Natural killer cell (primary cell): ENCODE measurements at regions not wholly inside any gene's neighbourhood (a gene's known extent, or its start where the extent isn't known, plus 50 kb on each side); places are given as distances from the start of the nearest gene placed in this dataset.

Experiments
- ATAC-seq, 3 donors: fragments of 150-1000 bp in 2 of 3; fragments of 200-7000 bp in 1 of 3; cut with Tn5 transposase; 1 replicate in 1 of 3; 2 replicates in 2 of 3; pipeline ENCODE4 v1.10.0; 2021; ENCODE audit warnings: mild to moderate bottlenecking in 2 of 3, moderate library complexity in 2 of 3
- DNase-seq, 2 donors: peaks; one replicate each; pipeline versions ENCODE4 v3.0.0 to v3.0.0-alpha.2; 2013 to 2021; ENCODE audit warnings: mixed read lengths in 1 of 2
- H3K27ac ChIP-seq: one replicate; pipeline ENCODE4 v1.5.1; 2013; ENCODE audit warnings: mild to moderate bottlenecking, low read length
- H3K27me3 ChIP-seq: one replicate; pipeline ENCODE4 v1.6.1; 2013; ENCODE audit warnings: low read length; ENCODE audit not compliant: control insufficient read depth, insufficient read depth
- H3K36me3 ChIP-seq: one replicate; pipeline ENCODE4 v1.6.1; 2013; ENCODE audit warnings: low read length; ENCODE audit not compliant: control insufficient read depth, insufficient read depth
- H3K4me1 ChIP-seq: one replicate; pipeline ENCODE4 v1.6.1; 2013; ENCODE audit warnings: low read length; ENCODE audit not compliant: control insufficient read depth, insufficient read depth
- H3K4me3 ChIP-seq: one replicate; pipeline ENCODE4 v1.5.1; 2013; ENCODE audit warnings: low read length
- H3K9me3 ChIP-seq: one replicate; pipeline ENCODE4 v1.6.1; 2013; ENCODE audit warnings: low read length; ENCODE audit not compliant: control insufficient read depth, insufficient read depth
- H3K27ac Mint-ChIP-seq, 2 donors: one replicate each; pipeline ENCODE4 v1.8.0; 2022; ENCODE audit warnings: mild to moderate bottlenecking in 2 of 2, mixed read lengths in 2 of 2, moderate library complexity in 1 of 2
- H3K27me3 Mint-ChIP-seq, 2 donors: one replicate each; pipeline ENCODE4 v1.8.0; 2022; ENCODE audit warnings: low read depth in 2 of 2, mixed read lengths in 2 of 2
- H3K36me3 Mint-ChIP-seq: one replicate; pipeline ENCODE4 v1.8.0; 2022; ENCODE audit warnings: mixed read lengths
- H3K4me1 Mint-ChIP-seq, 2 donors: one replicate each; pipeline ENCODE4 v1.8.0; 2022; ENCODE audit warnings: mixed read lengths in 2 of 2
- H3K4me3 Mint-ChIP-seq: one replicate; pipeline ENCODE4 v1.8.0; 2022; ENCODE audit warnings: mild to moderate bottlenecking, moderate library complexity, mixed read lengths
- H3K9me3 Mint-ChIP-seq, 2 donors: one replicate each; pipeline ENCODE4 v1.8.0; 2022; ENCODE audit warnings: mixed read lengths in 2 of 2
- WGBS: methylation state at CpG from one replicate; pipeline ENCODE4 v1.1.7; 2013; ENCODE audit warnings: missing lambda C conversion rate; ENCODE audit not compliant: insufficient coverage; 5-methylcytosine and 5-hydroxymethylcytosine counted together
- intact Hi-C: fragments of 100-400 bp; cut with micrococcal nuclease; formaldehyde crosslinking; loops from one replicate; pipeline ENCODE4 v1.14.2; 2022
- TF ChIP-seq, protein P1 (sequence below): fragments of 200-600 bp; IDR thresholded peaks from one replicate; pipeline ENCODE4 v1.8.0; 2022; ENCODE audit warnings: antibody characterized with exemption

DNA sequence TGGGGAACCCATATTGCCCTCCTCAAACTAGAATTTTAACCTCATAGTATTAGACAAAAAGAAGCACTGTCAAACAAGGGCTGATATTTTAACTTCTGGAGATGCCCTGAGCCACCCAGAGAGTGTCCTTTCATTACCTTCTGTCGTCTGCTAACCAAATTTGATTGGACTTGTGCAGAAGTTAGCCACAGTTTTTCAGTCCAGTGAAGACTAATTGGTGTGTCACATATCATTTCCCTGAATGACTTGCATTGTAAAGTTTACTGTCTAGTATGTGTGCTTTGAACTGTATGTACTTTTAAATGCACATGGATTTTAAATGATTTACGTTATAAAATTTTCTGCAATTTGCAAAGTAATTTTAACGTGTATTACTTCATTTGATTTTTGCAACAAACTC lies 646.5 kb downstream of the SATB2 start:
- 85% methylated on average over 3 of the region's 3 CpGs for WGBS
- ATAC-seq: no peak
- H3K27ac ChIP-seq: no peak overlapping the region
- no peaks in the 10 kb centered on the region for H3K27me3 ChIP-seq
- no peaks in the 10 kb centered on the region for H3K4me1 ChIP-seq
- intact Hi-C loops: no loop called here
- TF ChIP-seq, protein P1, sequence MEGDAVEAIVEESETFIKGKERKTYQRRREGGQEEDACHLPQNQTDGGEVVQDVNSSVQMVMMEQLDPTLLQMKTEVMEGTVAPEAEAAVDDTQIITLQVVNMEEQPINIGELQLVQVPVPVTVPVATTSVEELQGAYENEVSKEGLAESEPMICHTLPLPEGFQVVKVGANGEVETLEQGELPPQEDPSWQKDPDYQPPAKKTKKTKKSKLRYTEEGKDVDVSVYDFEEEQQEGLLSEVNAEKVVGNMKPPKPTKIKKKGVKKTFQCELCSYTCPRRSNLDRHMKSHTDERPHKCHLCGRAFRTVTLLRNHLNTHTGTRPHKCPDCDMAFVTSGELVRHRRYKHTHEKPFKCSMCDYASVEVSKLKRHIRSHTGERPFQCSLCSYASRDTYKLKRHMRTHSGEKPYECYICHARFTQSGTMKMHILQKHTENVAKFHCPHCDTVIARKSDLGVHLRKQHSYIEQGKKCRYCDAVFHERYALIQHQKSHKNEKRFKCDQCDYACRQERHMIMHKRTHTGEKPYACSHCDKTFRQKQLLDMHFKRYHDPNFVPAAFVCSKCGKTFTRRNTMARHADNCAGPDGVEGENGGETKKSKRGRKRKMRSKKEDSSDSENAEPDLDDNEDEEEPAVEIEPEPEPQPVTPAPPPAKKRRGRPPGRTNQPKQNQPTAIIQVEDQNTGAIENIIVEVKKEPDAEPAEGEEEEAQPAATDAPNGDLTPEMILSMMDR: no peak
- Mint-ChIP-seq H3K27me3 (no peaks in the 10 kb centered on the region), H3K27ac (no peak overlapping the region), H3K9me3 (peaks cover 0 to 5% of the 10 kb centered on the region in 2 donors), H3K36me3 (no peaks in the 10 kb centered on the region), H3K4me3 (no peak overlapping the region), H3K4me1 (no peaks in the 10 kb centered on the region)
- H3K36me3 ChIP-seq: no peaks in the 10 kb centered on the region
- DNase-seq: no peak
- no peaks in the 10 kb centered on the region for H3K9me3 ChIP-seq
- no peak overlapping the region for H3K4me3 ChIP-seq

DNA sequence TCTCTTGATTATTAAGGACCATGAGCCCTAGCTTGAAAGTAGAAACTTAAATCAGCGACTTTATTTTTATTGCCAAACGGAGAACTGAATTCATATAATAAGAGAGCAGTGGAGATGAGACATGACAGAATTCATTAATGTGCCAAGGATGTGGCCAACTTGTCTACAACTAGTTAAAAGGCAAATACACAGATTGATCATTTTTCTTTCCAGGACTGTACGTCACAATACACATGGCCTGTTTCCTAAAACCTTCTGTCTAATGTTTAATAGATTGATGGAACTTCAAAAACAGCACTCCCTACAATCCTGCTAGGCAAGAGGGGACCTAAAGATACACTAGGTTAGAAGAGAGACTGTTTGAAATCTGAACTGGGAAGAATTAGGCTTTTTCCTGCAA lies 647.8 kb downstream of the SATB2 start:
- no peak for ATAC-seq
- no peaks in the 10 kb centered on the region for H3K36me3 Mint-ChIP-seq
- intact Hi-C loops: no loop called here
- H3K4me1 Mint-ChIP-seq: no peaks in the 10 kb centered on the region
- Histone ChIP-seq H3K36me3 (no peaks in the 10 kb centered on the region), H3K9me3 (no peaks in the 10 kb centered on the region), H3K27me3 (no peaks in the 10 kb centered on the region), H3K4me3 (no peak overlapping the region), H3K4me1 (no peaks in the 10 kb centered on the region), H3K27ac (no peak overlapping the region)
- H3K9me3 Mint-ChIP-seq: peaks cover 0 to 5% of the 10 kb centered on the region in 2 donors
- H3K4me3 Mint-ChIP-seq: no peak overlapping the region
- 82% methylated on average over 2 of the region's 3 CpGs for WGBS
- no peak for DNase-seq
- TF ChIP-seq, protein P1: no peak
- no peak overlapping the region for H3K27ac Mint-ChIP-seq
- no peaks in the 10 kb centered on the region for H3K27me3 Mint-ChIP-seq

DNA sequence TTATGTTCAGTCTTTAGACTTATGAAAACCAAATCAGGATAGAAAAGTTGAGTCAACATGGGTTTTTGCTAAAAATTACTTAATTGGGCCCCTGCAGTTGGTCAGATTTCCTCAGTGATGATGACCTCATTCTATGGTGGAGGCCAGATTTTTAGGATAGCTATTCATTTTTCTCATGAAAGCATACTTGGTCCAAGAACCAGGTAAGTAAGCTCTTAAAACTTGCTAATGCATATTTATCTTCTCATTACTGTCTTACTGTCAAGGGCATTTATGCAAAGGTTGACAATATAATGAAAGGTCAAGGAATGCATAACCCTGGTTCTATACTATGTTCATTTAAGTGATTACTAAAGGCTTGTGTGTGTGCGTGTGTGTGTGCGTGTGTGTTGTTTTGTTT lies 650.6 kb downstream of the SATB2 start:
- TF ChIP-seq, protein P1: no peak
- no peak for ATAC-seq
- H3K4me1 Mint-ChIP-seq: no peaks in the 10 kb centered on the region
- H3K36me3 Mint-ChIP-seq: no peaks in the 10 kb centered on the region
- H3K27ac Mint-ChIP-seq: no peak overlapping the region
- H3K27me3 Mint-ChIP-seq: no peaks in the 10 kb centered on the region
- DNase-seq: no peak
- intact Hi-C loops: no loop called here
- peaks cover 0 to 5% of the 10 kb centered on the region in 2 donors for H3K9me3 Mint-ChIP-seq
- Histone ChIP-seq H3K4me1 (no peaks in the 10 kb centered on the region), H3K27me3 (no peaks in the 10 kb centered on the region), H3K27ac (no peak overlapping the region), H3K9me3 (no peaks in the 10 kb centered on the region), H3K4me3 (no peak overlapping the region), H3K36me3 (no peaks in the 10 kb centered on the region)
- H3K4me3 Mint-ChIP-seq: no peak overlapping the region
- 90% methylated on average over 2 of the region's 2 CpGs for WGBS

DNA sequence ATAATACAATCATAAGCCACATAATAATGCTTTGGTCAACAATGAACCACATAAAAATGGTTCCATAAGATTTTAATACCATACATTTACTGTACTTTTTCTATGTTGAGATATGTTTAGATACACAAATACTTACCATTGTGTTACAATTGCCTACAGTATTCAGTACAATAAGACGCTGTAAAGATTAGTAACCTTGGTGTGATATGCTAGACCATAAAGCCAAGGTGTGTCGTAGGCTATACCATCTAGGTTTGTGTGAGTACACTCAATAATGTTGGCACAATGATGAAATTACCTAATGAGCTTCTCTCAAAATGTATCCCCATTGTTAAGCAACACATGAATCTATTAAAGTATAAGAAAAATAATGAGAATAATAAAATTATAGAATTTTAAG lies 662.3 kb downstream of the SATB2 start:
- no peaks in the 10 kb centered on the region for H3K9me3 ChIP-seq
- Mint-ChIP-seq H3K36me3 (no peaks in the 10 kb centered on the region), H3K9me3 (peaks cover 3 to 6% of the 10 kb centered on the region in 2 donors), H3K4me3 (no peak overlapping the region), H3K4me1 (no peaks in the 10 kb centered on the region), H3K27me3 (no peaks in the 10 kb centered on the region), H3K27ac (no peak overlapping the region)
- no peak overlapping the region for H3K27ac ChIP-seq
- WGBS: no CpG with 5 or more reads among the region's 2 CpGs
- no peak overlapping the region for H3K4me3 ChIP-seq
- H3K27me3 ChIP-seq: no peaks in the 10 kb centered on the region
- TF ChIP-seq, protein P1: no peak
- no peaks in the 10 kb centered on the region for H3K4me1 ChIP-seq
- no peaks in the 10 kb centered on the region for H3K36me3 ChIP-seq
- no peak for DNase-seq
- intact Hi-C loops: no loop called here
- no peak for ATAC-seq
